ENCODE measurements at regions not wholly inside any gene's neighbourhood (a gene's known extent, or its start where the extent isn't known, plus 50 kb on each side); places are given as distances from the start of the nearest gene placed in this dataset.
A peak's percentile ranks its signal among the peaks of the same experiment; 100 is the strongest.

- DNase-seq (ENCODE audit: extremely low read depth in 1 of 4, low spot score in 3 of 4) (peak in 1 of 4 experiments; percentile 2), FAIRE-seq (no peak)
- CTCF ChIA-PET (ENCODE audit: low intra/inter-chr PET ratio): no interaction called here
These were observed 406.6 kb downstream of the FAM170A start for GRCh38 chr5:120035815-120036577.

More at GRCh38 chr5:120035815-120036577, 406.6 kb downstream of the FAM170A start:
- Histone ChIP-seq H3K79me2 (ENCODE audit: control insufficient read depth, insufficient read depth, low read length) (no peaks in the 10 kb centered on the region), H3K4me3 (no peak overlapping the region), H4K20me1 (replicated peaks; ENCODE audit: control insufficient read depth, insufficient read depth, low read length) (no peaks in the 10 kb centered on the region), H3K27ac (ENCODE audit: extremely low read depth, low read depth, low read length) (no peak overlapping the region), H3K9me1 (ENCODE audit: control insufficient read depth, insufficient read depth, low read length) (no peaks in the 10 kb centered on the region), H3K9ac (ENCODE audit: insufficient read depth in 1 of 2, low read depth in 2 of 2, low read length in 2 of 2) (no peak overlapping the region), H3K36me3 (ENCODE audit: control insufficient read depth, insufficient read depth, low read length) (no peaks in the 10 kb centered on the region), H3K27me3 (ENCODE audit: control insufficient read depth in 2 of 2, insufficient read depth in 2 of 2, low read length in 2 of 2) (no peaks in the 10 kb centered on the region), H3K9me3 (replicated peaks; ENCODE audit: control insufficient read depth, insufficient read depth, low read depth, low read length) (no peaks in the 10 kb centered on the region), H3K4me2 (ENCODE audit: insufficient read depth, low read length) (no peak overlapping the region), H2AFZ (ENCODE audit: low read depth, low read length) (no peak overlapping the region), H3K4me1 (replicated peaks in 1 of 2; ENCODE audit: control insufficient read depth in 2 of 2, insufficient read depth in 2 of 2, low read length in 2 of 2) (no peaks in the 10 kb centered on the region)
- POLR2A ChIA-PET: no interaction called here
- ATAC-seq: no peak
- TF ChIP-seq CBX5 (IDR thresholded peaks at IDR 0.05; ENCODE audit: borderline replicate concordance, low read depth): no peak
- TF ChIP-seq ZNF280B (CRISPR knock-in tag; IDR thresholded peaks at IDR 0.05): no peak
- TF ChIP-seq HMG20A (CRISPR knock-in tag; conservative IDR thresholded peaks at IDR 0.05): no peak
- TF ChIP-seq FOXP4 (CRISPR knock-in tag; IDR thresholded peaks at IDR 0.05; ENCODE audit: borderline replicate concordance): no peak
- no peak for TF ChIP-seq SFPQ (IDR thresholded peaks at IDR 0.05; ENCODE audit: low read depth, low read length)
- no peak for TF ChIP-seq ZBTB34 (CRISPR knock-in tag; IDR thresholded peaks at IDR 0.05)
- TF ChIP-seq MAFG (tag; conservative IDR thresholded peaks at IDR 0.05): no peak
- no peak for TF ChIP-seq NFE2L1 (tag; IDR thresholded peaks at IDR 0.05; ENCODE audit: borderline replicate concordance, low read depth)
- TF ChIP-seq PTRF (tag; IDR thresholded peaks at IDR 0.05): no peak
- TF ChIP-seq E2F5 (CRISPR knock-in tag; IDR thresholded peaks at IDR 0.05): no peak
- BruUV-seq (replicated peaks): no TSS peak
- intact Hi-C loops (cut with micrococcal nuclease): no loop called here
- WGBS (ENCODE audit: insufficient coverage, low coverage, missing lambda C conversion rate): 6% methylated on average over 16 of the region's 16 CpGs
- in situ Hi-C loops (cut with MboI): no loop called here

Data from K562 (cell line).